Epithelial cell of prostate (primary cell): ENCODE measurements at regions not wholly inside any gene's neighbourhood (a gene's known extent, or its start where the extent isn't known, plus 50 kb on each side); places are given as distances from the start of the nearest gene placed in this dataset.
"Not testable (repeated sequence)": the region's sequence is repeated elsewhere in the genome, so short reads cannot be mapped to it uniquely, and the experiment has no call there.

Source experiments
- DNase-seq: peaks from one replicate; pipeline ENCODE4 v3.0.0-alpha.2; 2011; ENCODE audit warnings: low read depth, low spot score
- H3K27ac ChIP-seq: fragments of 450-650 bp; 2 replicates; pipeline ENCODE4 v1.5.1; 2017; ENCODE audit warnings: mild to moderate bottlenecking

GRCh38 chr20:5662769-5663168 lies 52.0 kb upstream of the GPCPD1 start:
- no peak overlapping the region for H3K27ac ChIP-seq
- no peak for DNase-seq

DNA sequence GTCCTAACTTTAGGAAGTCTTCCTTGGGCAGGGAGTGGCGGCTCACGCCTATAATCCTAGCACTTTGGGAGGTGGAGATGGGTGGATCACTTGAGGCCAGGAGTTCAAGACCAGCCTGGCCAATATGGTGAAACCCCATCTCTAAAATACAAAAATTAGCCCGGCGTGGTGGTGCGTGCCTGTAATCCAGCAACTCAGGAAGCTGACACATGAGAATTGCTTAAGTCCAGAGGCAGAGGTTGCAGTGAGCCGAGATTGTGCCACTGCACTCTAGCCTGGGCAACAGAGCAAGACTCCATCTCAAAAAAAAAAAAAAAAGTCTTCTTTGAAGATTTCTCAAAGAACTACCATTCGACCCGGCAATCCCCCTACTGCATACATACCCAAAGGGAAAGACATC lies 50.0 kb upstream of the GPCPD1 start:
- not testable (repeated sequence) for DNase-seq
- H3K27ac ChIP-seq: peak overlapping the region; percentile 100
